Naive thymus-derived CD4-positive, alpha-beta T cell (primary cell): ENCODE measurements at regions not wholly inside any gene's neighbourhood (a gene's known extent, or its start where the extent isn't known, plus 50 kb on each side); places are given as distances from the start of the nearest gene placed in this dataset.

Experiments
- ATAC-seq: fragments of 150-1000 bp; cut with Tn5 transposase; 2 replicates; pipeline ENCODE4 v1.10.0; 2021; ENCODE audit warnings: mild to moderate bottlenecking, moderate library complexity
- CTCF ChIA-PET: fragments of 350-600 bp; sonication (Branson Sonifier 250); formaldehyde crosslinking; loops from one replicate; lab custom pipeline; 2021; ENCODE audit warnings: antibody characterized with exemption; lab: Charles Lee
- POLR2A ChIA-PET: fragments of 350-600 bp; sonication (Branson Sonifier 250); formaldehyde crosslinking; loops from one replicate; lab custom pipeline; 2021; ENCODE audit warnings: antibody characterized with exemption, inconsistent platforms; lab: Charles Lee
- DNase-seq, 9 donors: peaks; one replicate each; pipeline versions ENCODE4 v3.0.0 to v3.0.0-alpha.2; 2020 to 2022; ENCODE audit warnings: mixed read lengths in 1 of 9
- H3K27ac ChIP-seq: one replicate; pipeline ENCODE4 v1.7.0; 2013; ENCODE audit warnings: mild to moderate bottlenecking, low read depth, low read length, moderate library complexity
- H3K27me3 ChIP-seq, 2 donors: one replicate each; pipeline ENCODE4 v1.7.0; 2013; ENCODE audit warnings: low read length in 2 of 2, mild to moderate bottlenecking in 2 of 2, moderate library complexity in 2 of 2; ENCODE audit not compliant: control insufficient read depth in 2 of 2, insufficient read depth in 2 of 2
- H3K36me3 ChIP-seq, 3 experiments: 1 replicate in 2 of 3; 2 replicates in 1 of 3; pipeline ENCODE4 v1.7.0; 2013; ENCODE audit warnings: low read length in 3 of 3, mild to moderate bottlenecking in 3 of 3, moderate library complexity in 1 of 3; ENCODE audit not compliant: insufficient read depth in 3 of 3, control insufficient read depth in 2 of 3
- H3K4me1 ChIP-seq, 2 donors: one replicate each; pipeline ENCODE4 v1.7.0; 2013; ENCODE audit warnings: low read length in 2 of 2, mild to moderate bottlenecking in 2 of 2, moderate library complexity in 1 of 2; ENCODE audit not compliant: control insufficient read depth in 2 of 2, insufficient read depth in 2 of 2
- H3K4me3 ChIP-seq: 2 replicates; pipeline ENCODE4 v1.7.0; 2013; ENCODE audit warnings: mild to moderate bottlenecking, low read length
- H3K9me3 ChIP-seq, 3 experiments: 1 replicate in 2 of 3; 2 replicates in 1 of 3; pipeline ENCODE4 v1.7.0; 2013; ENCODE audit warnings: low read length in 3 of 3; ENCODE audit not compliant: control insufficient read depth in 2 of 3
- H3K27ac Mint-ChIP-seq, 9 donors: one replicate each; pipeline ENCODE4 v1.8.0; 2020 to 2022; ENCODE audit warnings: mixed read lengths in 9 of 9, mild to moderate bottlenecking in 8 of 9, moderate library complexity in 5 of 9, inconsistent platforms in 2 of 9
- H3K27me3 Mint-ChIP-seq, 5 donors: one replicate each; pipeline ENCODE4 v1.8.0; 2021 to 2022; ENCODE audit warnings: mixed read lengths in 5 of 5, mild to moderate bottlenecking in 1 of 5
- H3K36me3 Mint-ChIP-seq, 5 donors: one replicate each; pipeline ENCODE4 v1.8.0; 2020 to 2022; ENCODE audit warnings: mixed read lengths in 5 of 5, mild to moderate bottlenecking in 3 of 5, inconsistent platforms in 1 of 5
- H3K4me1 Mint-ChIP-seq, 7 donors: one replicate each; pipeline ENCODE4 v1.8.0; 2020 to 2022; ENCODE audit warnings: mixed read lengths in 7 of 7, mild to moderate bottlenecking in 3 of 7, inconsistent platforms in 1 of 7
- H3K4me3 Mint-ChIP-seq, 10 donors: one replicate each; pipeline ENCODE4 v1.8.0; 2020 to 2022; ENCODE audit warnings: mild to moderate bottlenecking in 10 of 10, mixed read lengths in 10 of 10, moderate library complexity in 6 of 10, inconsistent platforms in 2 of 10
- H3K9me3 Mint-ChIP-seq, 11 donors: one replicate each; pipeline ENCODE4 v1.8.0; 2020 to 2022; ENCODE audit warnings: mixed read lengths in 11 of 11, mild to moderate bottlenecking in 4 of 11, inconsistent platforms in 1 of 11, moderate library complexity in 1 of 11
- intact Hi-C, 2 donors: fragments of 100-400 bp; cut with micrococcal nuclease; formaldehyde crosslinking; loops; one replicate each; pipeline ENCODE4 v1.15.1; 2023

DNA sequence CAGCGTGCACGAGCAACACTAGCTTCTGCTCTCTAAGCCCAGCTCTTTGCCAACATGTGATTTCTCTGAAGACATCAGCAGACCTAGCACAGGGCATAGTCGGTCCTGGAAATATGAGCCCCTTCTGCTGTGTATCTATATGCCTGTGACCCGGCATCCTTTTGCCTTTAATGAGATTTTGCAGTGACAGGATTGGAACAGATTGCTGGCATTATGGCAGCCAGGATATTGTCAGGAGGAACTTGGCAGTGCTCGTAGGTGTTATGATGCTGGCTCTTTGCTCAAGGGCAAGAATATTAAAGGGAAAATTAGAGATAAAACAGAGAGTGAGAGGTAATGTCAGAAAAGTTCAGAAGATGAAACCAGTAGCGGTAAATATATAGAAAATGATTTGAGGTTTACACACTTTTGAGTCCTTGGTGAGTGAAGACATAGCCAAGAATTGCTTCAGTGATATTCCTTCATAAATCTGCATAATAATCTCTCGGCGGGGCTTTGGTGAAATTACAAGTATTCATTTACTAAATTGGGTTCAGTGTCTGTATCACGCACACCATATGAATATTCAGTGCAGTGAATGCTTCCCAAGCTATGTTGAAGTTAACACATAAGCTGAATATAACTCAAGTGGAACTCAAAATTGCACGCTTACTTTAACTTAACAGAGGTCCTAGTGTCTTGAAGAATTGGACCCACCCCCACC is 502.1 kb upstream of the NR3C2 start:
- DNase-seq (no peak), ATAC-seq (no peak)
- Mint-ChIP-seq H3K27me3 (peaks cover 0 to 7% (median 0%) of the 10 kb centered on the region in 5 donors), H3K4me3 (no peak overlapping the region), H3K4me1 (no peaks in the 10 kb centered on the region), H3K9me3 (peaks cover 0 to 12% (median 0%) of the 10 kb centered on the region in 11 donors), H3K27ac (no peak overlapping the region), H3K36me3 (no peaks in the 10 kb centered on the region)
- H3K36me3 ChIP-seq: no peaks in the 10 kb centered on the region
- intact Hi-C loops: no loop called here
- no peak overlapping the region for H3K27ac ChIP-seq
- H3K27me3 ChIP-seq: no peaks in the 10 kb centered on the region
- ChIA-PET POLR2A (no interaction called here), CTCF (no interaction called here)
- H3K4me3 ChIP-seq: no peak overlapping the region
- no peaks in the 10 kb centered on the region for H3K4me1 ChIP-seq
- H3K9me3 ChIP-seq: no peaks in the 10 kb centered on the region

GRCh38 chr4:148934926-148935578 is 492.8 kb upstream of the NR3C2 start:
- no peak for DNase-seq
- Histone ChIP-seq H3K36me3 (no peaks in the 10 kb centered on the region), H3K4me1 (no peaks in the 10 kb centered on the region), H3K27ac (no peak overlapping the region), H3K9me3 (no peaks in the 10 kb centered on the region), H3K4me3 (no peak overlapping the region), H3K27me3 (no peaks in the 10 kb centered on the region)
- no peak overlapping the region for H3K27ac Mint-ChIP-seq
- ChIA-PET CTCF (no interaction called here), POLR2A (no interaction called here)
- intact Hi-C loops: no loop called here
- no peak overlapping the region for H3K4me3 Mint-ChIP-seq
- peaks cover 0 to 13% (median 4%) of the 10 kb centered on the region in 5 donors for H3K27me3 Mint-ChIP-seq
- no peaks in the 10 kb centered on the region for H3K4me1 Mint-ChIP-seq
- peaks cover 8 to 52% (median 19%) of the 10 kb centered on the region in 11 donors for H3K9me3 Mint-ChIP-seq
- H3K36me3 Mint-ChIP-seq: peaks cover 0 to 12% (median 0%) of the 10 kb centered on the region in 5 donors
- ATAC-seq: no peak

GRCh38 chr4:148926276-148927260 is 484.4 kb upstream of the NR3C2 start:
- Mint-ChIP-seq H3K4me3 (no peak overlapping the region), H3K4me1 (no peaks in the 10 kb centered on the region), H3K36me3 (peaks cover 0 to 8% (median 3%) of the 10 kb centered on the region in 5 donors), H3K27ac (no peak overlapping the region), H3K27me3 (peaks cover 0 to 5% (median 0%) of the 10 kb centered on the region in 5 donors), H3K9me3 (peaks cover 9 to 37% (median 23%) of the 10 kb centered on the region in 11 donors)
- no peak overlapping the region for H3K27ac ChIP-seq
- ATAC-seq: no peak
- H3K36me3 ChIP-seq: no peaks in the 10 kb centered on the region
- H3K9me3 ChIP-seq: no peaks in the 10 kb centered on the region
- intact Hi-C loops: no loop called here
- no peak for DNase-seq
- no peak overlapping the region for H3K4me3 ChIP-seq
- ChIA-PET POLR2A (no interaction called here), CTCF (no interaction called here)
- no peaks in the 10 kb centered on the region for H3K4me1 ChIP-seq
- no peaks in the 10 kb centered on the region for H3K27me3 ChIP-seq

DNA sequence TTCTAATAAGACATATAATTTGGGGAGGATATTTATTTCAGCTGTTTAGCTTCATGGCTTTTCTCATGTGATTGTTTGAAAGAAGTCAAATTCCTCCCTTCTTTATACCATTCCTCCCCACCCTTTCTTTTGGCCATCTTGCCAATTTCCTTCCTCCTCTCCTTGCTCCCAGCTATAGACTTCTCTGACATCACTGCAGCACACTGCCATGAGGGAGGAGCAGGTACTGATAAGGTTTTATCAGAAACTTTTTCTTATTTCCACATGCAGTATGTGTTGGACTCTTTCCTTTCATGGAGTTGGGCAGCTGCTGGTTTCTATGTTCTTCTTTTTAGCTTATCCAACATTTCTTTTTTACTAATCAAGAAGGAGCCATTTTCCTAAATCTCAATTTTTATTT is 481.7 kb upstream of the NR3C2 start:
- Histone ChIP-seq H3K27me3 (no peaks in the 10 kb centered on the region), H3K4me1 (no peaks in the 10 kb centered on the region), H3K27ac (no peak overlapping the region), H3K9me3 (no peaks in the 10 kb centered on the region), H3K36me3 (no peaks in the 10 kb centered on the region), H3K4me3 (no peak overlapping the region)
- CTCF ChIA-PET: no interaction called here
- intact Hi-C loops: no loop called here
- DNase-seq: no peak
- Mint-ChIP-seq H3K27me3 (peaks cover 0 to 3% (median 0%) of the 10 kb centered on the region in 5 donors), H3K4me3 (no peak overlapping the region), H3K27ac (no peak overlapping the region), H3K4me1 (no peaks in the 10 kb centered on the region), H3K9me3 (peaks cover 0 to 10% (median 5%) of the 10 kb centered on the region in 11 donors), H3K36me3 (peaks cover 0 to 4% (median 0%) of the 10 kb centered on the region in 5 donors)
- ATAC-seq: no peak
- POLR2A ChIA-PET: no interaction called here

GRCh38 chr4:148922497-148922896 is 480.3 kb upstream of the NR3C2 start:
- no peak overlapping the region for H3K27ac Mint-ChIP-seq
- intact Hi-C loops: no loop called here
- peaks cover 0 to 2% (median 0%) of the 10 kb centered on the region in 11 donors for H3K9me3 Mint-ChIP-seq
- H3K27ac ChIP-seq: no peak overlapping the region
- no peaks in the 10 kb centered on the region for H3K27me3 Mint-ChIP-seq
- no peaks in the 10 kb centered on the region for H3K9me3 ChIP-seq
- H3K36me3 Mint-ChIP-seq: peaks cover 0 to 3% (median 0%) of the 10 kb centered on the region in 5 donors
- H3K27me3 ChIP-seq: no peaks in the 10 kb centered on the region
- no peak overlapping the region for H3K4me3 ChIP-seq
- ChIA-PET CTCF (no interaction called here), POLR2A (no interaction called here)
- ATAC-seq: no peak
- H3K4me3 Mint-ChIP-seq: no peak overlapping the region
- no peaks in the 10 kb centered on the region for H3K4me1 ChIP-seq
- no peaks in the 10 kb centered on the region for H3K36me3 ChIP-seq
- H3K4me1 Mint-ChIP-seq: no peaks in the 10 kb centered on the region
- DNase-seq: no peak

DNA sequence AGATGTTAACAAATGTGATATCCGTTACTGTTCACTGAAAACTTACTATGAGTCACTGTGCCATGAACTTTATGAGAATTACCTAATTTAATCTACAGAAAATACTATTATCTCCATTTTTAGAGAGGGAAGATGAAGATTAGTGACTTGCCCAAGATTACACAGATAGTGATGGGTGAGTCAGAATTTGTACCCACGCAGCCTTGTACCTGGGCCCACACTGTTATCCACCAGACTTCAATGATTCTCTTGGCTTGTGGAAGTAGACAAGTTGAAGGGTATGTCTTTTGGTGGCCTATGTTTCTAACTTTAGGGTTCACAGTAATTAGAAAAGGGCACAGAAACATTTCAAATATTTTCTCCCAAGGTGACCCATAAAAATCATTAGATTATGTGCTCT is 472.5 kb upstream of the NR3C2 start:
- ATAC-seq (no peak), DNase-seq (no peak)
- POLR2A ChIA-PET: no interaction called here
- Histone ChIP-seq H3K4me1 (no peaks in the 10 kb centered on the region), H3K9me3 (no peaks in the 10 kb centered on the region), H3K4me3 (no peak overlapping the region), H3K27ac (no peak overlapping the region), H3K36me3 (no peaks in the 10 kb centered on the region), H3K27me3 (no peaks in the 10 kb centered on the region)
- CTCF ChIA-PET: no interaction called here
- H3K9me3 Mint-ChIP-seq: peaks cover 0 to 5% (median 0%) of the 10 kb centered on the region in 11 donors
- no peaks in the 10 kb centered on the region for H3K27me3 Mint-ChIP-seq
- intact Hi-C loops: no loop called here
- no peak overlapping the region for H3K27ac Mint-ChIP-seq
- H3K4me1 Mint-ChIP-seq: no peaks in the 10 kb centered on the region
- no peak overlapping the region for H3K4me3 Mint-ChIP-seq
- H3K36me3 Mint-ChIP-seq: no peaks in the 10 kb centered on the region
